ENCODE measurements at regions not wholly inside any gene's neighbourhood (a gene's known extent, or its start where the extent isn't known, plus 50 kb on each side); places are given as distances from the start of the nearest gene placed in this dataset.

- Histone ChIP-seq H3K27ac (no peak overlapping the region), H3K36me3 (no peaks in the 10 kb centered on the region), H3K9me3 (ENCODE audit: severe bottlenecking) (no peaks in the 10 kb centered on the region), H3K4me3 (ENCODE audit: low read depth, low read length) (no peak overlapping the region), H3K27me3 (ENCODE audit: insufficient read depth, low read depth, severe bottlenecking) (peaks cover 70% of the 10 kb centered on the region)
- DNase-seq: no peak
- TF ChIP-seq CTCF (IDR thresholded peaks at IDR 0.05; ENCODE audit: low read depth, low read length): no peak
Measured at GRCh38 chr20:40738976-40739375, 49.9 kb upstream of the MAFB start.

DNA sequence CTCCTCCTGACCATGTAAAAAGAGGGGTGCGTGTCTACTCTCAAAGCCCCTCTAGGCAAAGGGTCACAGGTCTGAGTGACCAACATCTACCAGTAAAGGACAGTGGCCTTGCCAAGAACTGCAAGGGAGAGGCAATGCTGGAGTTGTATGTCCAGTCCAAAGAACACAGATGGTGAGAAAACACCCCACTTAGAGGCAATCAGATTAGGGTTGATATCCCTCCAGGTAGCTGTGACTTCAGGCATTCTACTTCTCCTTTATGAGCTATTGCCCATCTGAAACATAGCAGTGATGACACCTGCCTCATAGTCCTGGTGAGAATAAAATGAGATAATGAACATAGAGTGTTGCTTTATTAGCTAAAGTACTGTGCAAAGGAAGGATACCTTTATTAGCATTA lies 50.8 kb upstream of the MAFB start:
- no peaks in the 10 kb centered on the region for H3K9me3 ChIP-seq (ENCODE audit: severe bottlenecking)
- no peak overlapping the region for H3K27ac ChIP-seq
- no peak for DNase-seq
- H3K4me3 ChIP-seq (ENCODE audit: low read depth, low read length): no peak overlapping the region
- no peaks in the 10 kb centered on the region for H3K36me3 ChIP-seq
- TF ChIP-seq CTCF (IDR thresholded peaks at IDR 0.05; ENCODE audit: low read depth, low read length): no peak
- peaks cover 78% of the 10 kb centered on the region for H3K27me3 ChIP-seq (ENCODE audit: insufficient read depth, low read depth, severe bottlenecking)

DNA sequence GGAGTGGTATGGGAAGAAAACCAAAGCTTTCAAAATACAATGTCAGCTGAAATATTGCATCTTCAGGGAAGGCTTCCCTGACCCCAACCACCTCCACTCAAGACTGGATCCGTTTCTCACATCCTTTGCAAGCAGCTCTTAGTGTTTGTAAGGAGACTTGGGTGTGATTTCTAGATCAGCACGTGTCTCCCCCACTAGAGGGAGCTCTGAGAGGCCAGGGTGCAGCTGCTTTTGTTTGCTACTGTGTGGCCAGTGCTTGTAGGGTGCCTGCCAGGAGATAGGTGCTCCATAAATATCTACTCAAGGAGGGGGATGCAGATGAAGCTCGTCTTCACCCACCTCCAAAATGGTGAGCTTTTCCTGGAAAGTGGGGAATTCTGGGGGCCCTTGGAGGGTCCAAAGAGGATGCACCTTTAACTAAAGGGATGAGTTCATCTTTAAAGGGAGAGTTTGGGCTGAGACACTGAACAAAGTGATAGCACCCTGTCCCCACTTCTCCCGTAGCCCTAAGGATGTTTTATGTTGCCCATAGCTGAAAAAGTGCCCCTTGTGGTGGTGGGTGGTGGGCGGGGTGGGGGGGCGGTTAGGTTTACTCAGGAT lies 52.6 kb upstream of the MAFB start:
- Histone ChIP-seq H3K27me3 (ENCODE audit: insufficient read depth, low read depth, severe bottlenecking) (peaks cover 83% of the 10 kb centered on the region), H3K4me3 (ENCODE audit: low read depth, low read length) (no peak overlapping the region), H3K27ac (no peak overlapping the region), H3K9me3 (ENCODE audit: severe bottlenecking) (no peaks in the 10 kb centered on the region), H3K36me3 (no peaks in the 10 kb centered on the region)
- peak; percentile 41 for DNase-seq
- TF ChIP-seq CTCF (IDR thresholded peaks at IDR 0.05; ENCODE audit: low read depth, low read length): peak; percentile 80

- no peak overlapping the region for H3K27ac ChIP-seq
- peaks cover 92% of the 10 kb centered on the region for H3K27me3 ChIP-seq (ENCODE audit: insufficient read depth, low read depth, severe bottlenecking)
- DNase-seq: no peak
- TF ChIP-seq CTCF (IDR thresholded peaks at IDR 0.05; ENCODE audit: low read depth, low read length): no peak
- H3K36me3 ChIP-seq: no peaks in the 10 kb centered on the region
- H3K4me3 ChIP-seq (ENCODE audit: low read depth, low read length): no peak overlapping the region
- H3K9me3 ChIP-seq (ENCODE audit: severe bottlenecking): no peaks in the 10 kb centered on the region
Measured at GRCh38 chr20:40743141-40743775, 54.2 kb upstream of the MAFB start.

DNA sequence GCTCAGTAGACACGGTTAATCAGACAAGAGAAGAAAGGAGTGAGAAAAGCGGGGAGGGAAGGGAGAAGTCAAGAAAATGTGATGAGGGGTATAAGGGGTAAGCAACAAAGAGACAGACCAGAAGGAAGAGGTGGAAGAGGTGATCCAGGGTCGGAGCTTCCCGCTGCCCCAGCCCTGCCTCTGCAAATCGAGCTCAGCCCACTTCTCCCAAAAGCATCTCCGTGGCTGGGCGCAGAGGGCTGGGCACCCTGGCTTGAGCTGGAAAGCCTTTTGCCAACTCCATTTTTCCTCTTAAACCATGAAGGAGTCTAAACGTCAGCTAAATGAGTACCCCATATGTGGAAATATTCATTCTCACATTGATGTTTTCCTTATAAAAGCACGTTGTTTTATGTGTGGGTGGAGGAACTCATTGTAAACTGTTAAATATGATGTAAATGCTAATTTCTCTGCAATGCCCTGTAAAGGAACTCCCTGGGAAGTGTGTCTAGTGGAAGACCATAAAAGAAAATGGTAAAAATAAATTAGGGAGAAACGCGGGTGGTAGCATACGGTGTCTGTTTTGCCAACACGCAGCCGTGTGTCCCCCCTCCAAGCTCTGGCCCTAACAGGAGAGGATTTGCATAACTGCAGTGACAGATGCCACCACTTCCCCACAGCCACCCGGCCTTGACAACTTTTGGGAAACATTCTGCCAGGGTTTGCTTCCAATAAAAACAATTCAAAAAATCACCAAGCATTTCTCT lies 55.2 kb upstream of the MAFB start:
- Histone ChIP-seq H3K9me3 (ENCODE audit: severe bottlenecking) (no peaks in the 10 kb centered on the region), H3K27ac (no peak overlapping the region), H3K4me3 (ENCODE audit: low read depth, low read length) (no peak overlapping the region), H3K36me3 (no peaks in the 10 kb centered on the region), H3K27me3 (ENCODE audit: insufficient read depth, low read depth, severe bottlenecking) (peaks cover 94% of the 10 kb centered on the region)
- DNase-seq: no peak
- no peak for TF ChIP-seq CTCF (IDR thresholded peaks at IDR 0.05; ENCODE audit: low read depth, low read length)

All from WERI-Rb-1 (cell line).